ENCODE measurements at regions not wholly inside any gene's neighbourhood (a gene's known extent, or its start where the extent isn't known, plus 50 kb on each side); places are given as distances from the start of the nearest gene placed in this dataset.

GRCh38 chr12:108455706-108456105, 59.4 kb upstream of the FICD start (continued):
- TF ChIP-seq CTCF (conservative IDR thresholded peaks at IDR 0.05; ENCODE audit: low read depth in 2 of 2) (no peak), POLR2AphosphoS5 (IDR thresholded peaks at IDR 0.05; ENCODE audit: low read depth) (no peak), CREB1 (CRISPR knock-in tag; IDR thresholded peaks at IDR 0.05; ENCODE audit: low read depth) (no peak)

- peaks cover 4% of the 10 kb centered on the region for H3K9me2 ChIP-seq (ENCODE audit: insufficient read depth)
- H3K4me3 ChIP-seq = no peak overlapping the region
- no peaks in the 10 kb centered on the region for H3K36me3 ChIP-seq (ENCODE audit: insufficient read depth)
- H2AFZ ChIP-seq = 0 out of 2 replicates have a peak overlapping the region, but pooled peaks have one; percentile 32
- Mint-ChIP-seq H3K4me1 (peaks cover 14% of the 10 kb centered on the region; the same call in 2 of the 3 replicates), H3K4me3 (no peak overlapping the region), H3K27ac (no peak overlapping the region), H3K27me3 (ENCODE audit: insufficient read depth, low read depth, poor library complexity) (no peaks in the 10 kb centered on the region), H3K36me3 (ENCODE audit: low read depth) (peaks cover 3% of the 10 kb centered on the region), H3K9me3 (peaks cover 4% of the 10 kb centered on the region; the same call in 1 of the 3 replicates)
- H3K79me2 ChIP-seq (replicated peaks; ENCODE audit: insufficient read depth) = no peaks in the 10 kb centered on the region
- no peak for DNase-seq (ENCODE audit: low spot score)
- no peak overlapping the region for H3K27ac ChIP-seq (ENCODE audit: low read depth)
- H3K4me2 ChIP-seq = no peak overlapping the region
- no peaks in the 10 kb centered on the region for H4K20me1 ChIP-seq (replicated peaks; ENCODE audit: insufficient read depth)
- H3K27me3 ChIP-seq (ENCODE audit: insufficient read depth) = no peaks in the 10 kb centered on the region
- H3K4me1 ChIP-seq (ENCODE audit: insufficient read depth) = peaks cover 9% of the 10 kb centered on the region
- no peak for ATAC-seq
- no peaks in the 10 kb centered on the region for H3F3A ChIP-seq (replicated peaks; ENCODE audit: low read depth)
- TF ChIP-seq ZNF114 (CRISPR knock-in tag; IDR thresholded peaks at IDR 0.05) (no peak), EZH2 (IDR thresholded peaks at IDR 0.05; ENCODE audit: low read depth, unreplicated experiment) (no peak), POLR2AphosphoS5 (IDR thresholded peaks at IDR 0.05; ENCODE audit: low read depth) (no peak), ZNF331 (CRISPR knock-in tag; IDR thresholded peaks at IDR 0.05; ENCODE audit: low read depth) (no peak), CREB1 (CRISPR knock-in tag; IDR thresholded peaks at IDR 0.05; ENCODE audit: low read depth) (no peak), EZH2phosphoT487 (IDR thresholded peaks at IDR 0.05; ENCODE audit: unreplicated experiment) (no peak), JUNB (IDR thresholded peaks at IDR 0.05; ENCODE audit: unreplicated experiment) (no peak), ETS1 (IDR thresholded peaks at IDR 0.05) (no peak), STAT1 (IDR thresholded peaks at IDR 0.05; ENCODE audit: unreplicated experiment) (no peak), ZNF462 (CRISPR knock-in tag; IDR thresholded peaks at IDR 0.05) (no peak), NANOG (IDR thresholded peaks at IDR 0.05; ENCODE audit: borderline replicate concordance) (no peak), CTCF (conservative IDR thresholded peaks at IDR 0.05; ENCODE audit: low read depth in 2 of 2) (no peak)
Measured at GRCh38 chr12:108454539-108455139, 60.4 kb upstream of the FICD start.

Measured in GM23338 (cell line).